ENCODE measurements at regions not wholly inside any gene's neighbourhood (a gene's known extent, or its start where the extent isn't known, plus 50 kb on each side); places are given as distances from the start of the nearest gene placed in this dataset.

GRCh38 chr2:57864926-57865325, 181.7 kb upstream of the VRK2 start:
- no peak for TF ChIP-seq EZH2phosphoT487 (IDR thresholded peaks at IDR 0.05; ENCODE audit: insufficient read depth, low read depth)
- TF ChIP-seq EZH2 (IDR thresholded peaks at IDR 0.05; ENCODE audit: insufficient read depth, poor library complexity, severe bottlenecking), result no peak

Data from GM23248 (cell line).